ENCODE measurements at regions not wholly inside any gene's neighbourhood (a gene's known extent, or its start where the extent isn't known, plus 50 kb on each side); places are given as distances from the start of the nearest gene placed in this dataset.
"Not testable (repeated sequence)": the region's sequence is repeated elsewhere in the genome, so short reads cannot be mapped to it uniquely, and the experiment has no call there.

GRCh38 chr22:11068406-11068805, 4459.6 kb upstream of the OR11H1 start:
- H3K4me3 ChIP-seq, H3K36me3 ChIP-seq, H3K9me3 ChIP-seq, DNase-seq, H3K27me3 ChIP-seq: not testable (repeated sequence)

All from MG63 (cell line).